ENCODE measurements at regions not wholly inside any gene's neighbourhood (a gene's known extent, or its start where the extent isn't known, plus 50 kb on each side); places are given as distances from the start of the nearest gene placed in this dataset.

DNA sequence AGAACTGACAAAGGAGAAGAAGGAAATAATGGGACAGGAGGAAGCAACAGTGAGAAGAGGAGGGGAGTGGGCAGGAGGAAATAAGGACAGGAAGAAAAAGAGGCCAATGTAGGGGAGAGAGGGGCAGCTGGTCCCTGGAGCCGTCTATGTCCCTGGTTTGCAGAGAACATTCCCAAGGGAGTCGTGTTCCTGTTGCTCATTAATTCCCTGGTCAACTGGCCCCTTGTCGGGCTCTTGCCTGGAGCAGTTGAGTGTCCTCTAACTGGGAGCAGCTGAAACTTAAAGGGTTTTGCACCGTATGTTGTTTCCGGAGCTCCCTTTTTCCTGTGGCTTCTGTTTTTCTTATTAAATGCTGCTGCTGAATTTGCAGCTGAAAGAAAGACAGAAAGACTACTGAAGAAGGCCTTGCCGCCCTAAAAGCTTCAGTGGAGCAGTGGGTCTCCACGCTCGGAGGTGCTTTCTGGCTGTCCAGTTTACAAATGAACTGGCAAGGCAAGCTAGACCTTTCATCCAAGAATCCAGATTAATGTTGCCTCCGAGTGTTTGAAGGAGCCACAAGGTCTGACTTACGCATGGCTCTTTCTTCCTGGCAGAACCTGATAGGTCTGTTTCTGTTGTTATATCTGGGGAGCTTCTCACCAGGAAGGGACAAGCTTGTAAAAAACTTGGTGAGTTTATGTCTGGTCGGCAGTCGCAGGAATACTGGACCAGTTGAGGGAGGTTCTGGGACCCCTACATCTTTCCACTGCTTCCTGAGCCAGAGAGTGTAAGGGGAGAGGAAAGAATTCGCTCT, 146.2 kb upstream of the RFLNA start:
- dilution Hi-C loops (cut with MboI; ENCODE audit: extremely low pct_ligation_motif_present, low sequenced_read_pairs): no loop called here
- Histone ChIP-seq H3K36me3 (ENCODE audit: control insufficient read depth in 2 of 2, extremely low read depth in 1 of 2, insufficient read depth in 2 of 2, low read length in 2 of 2) (no peaks in the 10 kb centered on the region), H3K9ac (ENCODE audit: control insufficient read depth, extremely low read depth, insufficient read depth, low read length) (no peak overlapping the region), H3K4me1 (ENCODE audit: control insufficient read depth, extremely low read depth, insufficient read depth, low read length) (no peaks in the 10 kb centered on the region), H3K79me2 (ENCODE audit: control insufficient read depth, insufficient read depth, low read length) (no peaks in the 10 kb centered on the region), H3K27ac (ENCODE audit: control insufficient read depth, insufficient read depth, low read length) (no peak overlapping the region), H4K20me1 (ENCODE audit: control insufficient read depth, extremely low read depth, insufficient read depth, low read length) (no peaks in the 10 kb centered on the region), H3K4me3 (ENCODE audit: control insufficient read depth in 2 of 3, extremely low read depth in 1 of 3, insufficient read depth in 2 of 3, low read depth in 1 of 3, low read length in 3 of 3) (no peak overlapping the region), H3K27me3 (ENCODE audit: control insufficient read depth, extremely low read depth, insufficient read depth, low read length) (peaks cover 10% of the 10 kb centered on the region), H3K4me2 (ENCODE audit: control insufficient read depth, extremely low read depth, insufficient read depth, low read depth, low read length) (no peak overlapping the region), H3K9me1 (ENCODE audit: control insufficient read depth, extremely low read depth, insufficient read depth, low read length) (no peaks in the 10 kb centered on the region), H3K9me3 (ENCODE audit: control insufficient read depth, low read depth, low read length) (no peaks in the 10 kb centered on the region), H2AFZ (ENCODE audit: control insufficient read depth, low read length) (no peak overlapping the region)
- no peak for DNase-seq (ENCODE audit: low read depth, low spot score)
- FAIRE-seq: no peak
- TF ChIP-seq EZH2 (IDR thresholded peaks at IDR 0.05; ENCODE audit: low read length) (no peak), CTCF (optimal IDR thresholded peaks at IDR 0.05 in 1 of 3, IDR thresholded peaks at IDR 0.05 in 1 of 3, conservative IDR thresholded peaks at IDR 0.05 in 1 of 3; ENCODE audit: extremely low read depth in 1 of 3, insufficient read depth in 2 of 3, low read length in 3 of 3) (no peak)

GRCh38 chr12:124149287-124149686, 145.6 kb upstream of the RFLNA start:
- FAIRE-seq: no peak
- H3K4me2 ChIP-seq (ENCODE audit: control insufficient read depth, extremely low read depth, insufficient read depth, low read depth, low read length): no peak overlapping the region

More at GRCh38 chr12:124149287-124149686, 145.6 kb upstream of the RFLNA start:
- no peak overlapping the region for H2AFZ ChIP-seq (ENCODE audit: control insufficient read depth, low read length)
- dilution Hi-C loops (cut with MboI; ENCODE audit: extremely low pct_ligation_motif_present, low sequenced_read_pairs): no loop called here
- H3K9ac ChIP-seq (ENCODE audit: control insufficient read depth, extremely low read depth, insufficient read depth, low read length): no peak overlapping the region
- TF ChIP-seq CTCF (optimal IDR thresholded peaks at IDR 0.05 in 1 of 3, IDR thresholded peaks at IDR 0.05 in 1 of 3, conservative IDR thresholded peaks at IDR 0.05 in 1 of 3; ENCODE audit: extremely low read depth in 1 of 3, insufficient read depth in 2 of 3, low read length in 3 of 3): no peak
- TF ChIP-seq EZH2 (IDR thresholded peaks at IDR 0.05; ENCODE audit: low read length): no peak
- H3K27ac ChIP-seq (ENCODE audit: control insufficient read depth, insufficient read depth, low read length): no peak overlapping the region
- no peaks in the 10 kb centered on the region for H3K9me3 ChIP-seq (ENCODE audit: control insufficient read depth, low read depth, low read length)
- H3K4me1 ChIP-seq (ENCODE audit: control insufficient read depth, extremely low read depth, insufficient read depth, low read length): no peaks in the 10 kb centered on the region
- no peaks in the 10 kb centered on the region for H3K79me2 ChIP-seq (ENCODE audit: control insufficient read depth, insufficient read depth, low read length)
- H4K20me1 ChIP-seq (ENCODE audit: control insufficient read depth, extremely low read depth, insufficient read depth, low read length): no peaks in the 10 kb centered on the region
- H3K36me3 ChIP-seq (ENCODE audit: control insufficient read depth in 2 of 2, extremely low read depth in 1 of 2, insufficient read depth in 2 of 2, low read length in 2 of 2): no peaks in the 10 kb centered on the region
- no peaks in the 10 kb centered on the region for H3K9me1 ChIP-seq (ENCODE audit: control insufficient read depth, extremely low read depth, insufficient read depth, low read length)
- peaks cover 10% of the 10 kb centered on the region for H3K27me3 ChIP-seq (ENCODE audit: control insufficient read depth, extremely low read depth, insufficient read depth, low read length)
- no peak for DNase-seq (ENCODE audit: low read depth, low spot score)
- H3K4me3 ChIP-seq (ENCODE audit: control insufficient read depth in 2 of 3, extremely low read depth in 1 of 3, insufficient read depth in 2 of 3, low read depth in 1 of 3, low read length in 3 of 3): no peak overlapping the region

Measured in keratinocyte (primary cell).